Stomach (tissue), 8 donors: ENCODE measurements at regions not wholly inside any gene's neighbourhood (a gene's known extent, or its start where the extent isn't known, plus 50 kb on each side); places are given as distances from the start of the nearest gene placed in this dataset.
"Not testable (repeated sequence)": the region's sequence is repeated elsewhere in the genome, so short reads cannot be mapped to it uniquely, and the experiment has no call there.

Source experiments
- DNase-seq, 2 donors: peaks; one replicate each; pipeline versions ENCODE4 v3.0.0 to v3.0.0-alpha.2; 2013 to 2019
- H3K27ac ChIP-seq, 5 donors: fragments of 200-600 bp in 4 of 5; sonication (generic) in 4 of 5; one replicate each; pipeline ENCODE4 v1.5.1; 2013 to 2019; ENCODE audit warnings: mild to moderate bottlenecking in 1 of 5, moderate library complexity in 1 of 5
- H3K27me3 ChIP-seq, 3 donors: fragments of 200-600 bp; sonication (generic); one replicate each; pipeline ENCODE4 v1.5.1; 2017 to 2019; ENCODE audit warnings: mixed run types in 1 of 3
- H3K36me3 ChIP-seq, 4 donors: fragments of 200-600 bp; sonication (generic); 1 replicate in 3 of 4; 2 replicates in 1 of 4; pipeline ENCODE4 v1.5.1; 2016 to 2019
- H3K4me1 ChIP-seq, 4 donors: fragments of 200-600 bp; sonication (generic); one replicate each; pipeline ENCODE4 v1.5.1; 2016 to 2019
- H3K4me3 ChIP-seq, 4 donors: fragments of 200-600 bp; sonication (generic) in 3 of 4; one replicate each; pipeline ENCODE4 v1.5.1; 2016 to 2019; ENCODE audit warnings: mild to moderate bottlenecking in 1 of 4
- H3K9me3 ChIP-seq, 4 donors: fragments of 200-600 bp; sonication (generic); one replicate each; pipeline ENCODE4 v1.5.1; 2016 to 2019
- EP300 ChIP-seq: sonication (generic); formaldehyde crosslinking; IDR thresholded peaks from one replicate; pipeline ENCODE4 v1.6.1; 2017; ENCODE audit warnings: antibody characterized with exemption
- POLR2A ChIP-seq, 4 donors: fragments of 450-650 bp; IDR thresholded peaks; one replicate each; pipeline ENCODE4 v1.6.1; 2016; ENCODE audit warnings: antibody characterized with exemption in 4 of 4, control low read depth in 2 of 4, mild to moderate bottlenecking in 1 of 4, moderate library complexity in 1 of 4
- POLR2AphosphoS5 ChIP-seq, 3 donors: sonication (generic); formaldehyde crosslinking; IDR thresholded peaks; one replicate each; pipeline ENCODE4 v1.6.1; 2016; ENCODE audit warnings: antibody characterized with exemption in 3 of 3
- WGBS, 5 donors: extraction: QIAGEN DNeasy Blood & Tissue Kit in 3 of 5; methylation state at CpG; one replicate each; pipeline versions ENCODE4 v1.1.5 to v1.1.7; 2013 to 2018; 5-methylcytosine and 5-hydroxymethylcytosine counted together
- intact Hi-C: fragments of 100-400 bp; cut with DNase I; formaldehyde crosslinking; loops from one replicate; pipeline ENCODE4 v1.15.1; 2023; ENCODE audit warnings: low total_unique reads
- TF ChIP-seq, protein P1 (sequence below), 7 experiments: fragments of 450-650 bp in 4 of 7; fragments of 200-600 bp in 3 of 7; sonication (generic) in 3 of 7; IDR thresholded peaks; one replicate each; pipeline ENCODE4 v1.5.1; 2016 to 2019; ENCODE audit warnings: antibody characterized with exemption in 7 of 7, control low read depth in 2 of 7, mild to moderate bottlenecking in 1 of 7
- donor health status: healthy with polysubstance abuse.
- donor health status: Bipolar disorder and iron deficiency.
- donor health status: healthy.

DNA sequence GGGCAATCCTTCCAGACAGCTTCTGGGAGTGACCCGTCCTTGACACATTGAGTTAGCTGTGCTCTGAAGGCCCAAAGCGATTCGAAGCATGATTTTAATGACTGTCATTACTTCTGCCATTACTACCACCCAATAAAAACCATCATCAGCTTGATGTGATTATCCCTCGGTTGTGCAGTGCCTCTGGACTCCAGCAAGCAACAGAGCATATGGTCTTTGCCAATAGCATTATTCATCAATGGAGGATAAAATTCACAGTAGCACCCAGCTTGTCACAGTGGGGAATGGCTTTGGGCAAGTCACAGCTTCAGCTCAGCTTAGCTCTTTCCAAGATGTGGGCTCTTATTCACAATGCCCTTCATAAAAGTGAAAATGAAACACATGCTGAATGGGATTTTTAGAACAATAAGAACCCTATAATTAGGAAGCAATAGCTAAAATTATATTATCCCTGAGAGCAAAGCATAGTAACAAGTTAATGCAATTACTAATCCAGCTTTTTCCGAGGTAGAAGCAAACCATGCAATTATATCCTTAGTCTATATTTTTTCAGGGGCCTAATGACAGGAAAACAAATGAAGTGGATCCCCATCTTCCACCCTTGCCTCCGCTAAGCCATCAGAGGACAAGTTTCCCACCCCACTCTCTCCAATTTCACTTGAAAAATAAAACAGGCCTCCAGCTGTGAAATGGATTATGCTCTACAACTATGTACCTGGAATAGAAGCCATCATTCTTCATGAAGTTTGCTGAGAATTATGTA, 163.0 kb upstream of the EEA1 start:
- Histone ChIP-seq H3K4me3 (no peak overlapping the region), H3K4me1 (no peaks in the 10 kb centered on the region), H3K36me3 (no peaks in the 10 kb centered on the region), H3K27me3 (no peaks in the 10 kb centered on the region), H3K9me3 (no peaks in the 10 kb centered on the region), H3K27ac (no peak overlapping the region)
- TF ChIP-seq POLR2A (IDR thresholded peaks at IDR 0.05) (no peak), POLR2AphosphoS5 (IDR thresholded peaks at IDR 0.05) (no peak), EP300 (no peak)
- TF ChIP-seq, protein P1, sequence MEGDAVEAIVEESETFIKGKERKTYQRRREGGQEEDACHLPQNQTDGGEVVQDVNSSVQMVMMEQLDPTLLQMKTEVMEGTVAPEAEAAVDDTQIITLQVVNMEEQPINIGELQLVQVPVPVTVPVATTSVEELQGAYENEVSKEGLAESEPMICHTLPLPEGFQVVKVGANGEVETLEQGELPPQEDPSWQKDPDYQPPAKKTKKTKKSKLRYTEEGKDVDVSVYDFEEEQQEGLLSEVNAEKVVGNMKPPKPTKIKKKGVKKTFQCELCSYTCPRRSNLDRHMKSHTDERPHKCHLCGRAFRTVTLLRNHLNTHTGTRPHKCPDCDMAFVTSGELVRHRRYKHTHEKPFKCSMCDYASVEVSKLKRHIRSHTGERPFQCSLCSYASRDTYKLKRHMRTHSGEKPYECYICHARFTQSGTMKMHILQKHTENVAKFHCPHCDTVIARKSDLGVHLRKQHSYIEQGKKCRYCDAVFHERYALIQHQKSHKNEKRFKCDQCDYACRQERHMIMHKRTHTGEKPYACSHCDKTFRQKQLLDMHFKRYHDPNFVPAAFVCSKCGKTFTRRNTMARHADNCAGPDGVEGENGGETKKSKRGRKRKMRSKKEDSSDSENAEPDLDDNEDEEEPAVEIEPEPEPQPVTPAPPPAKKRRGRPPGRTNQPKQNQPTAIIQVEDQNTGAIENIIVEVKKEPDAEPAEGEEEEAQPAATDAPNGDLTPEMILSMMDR (IDR thresholded peaks at IDR 0.05), result no peak
- WGBS, 5 donors, result 84 to 97% (median 93%) methylated on average over 6 of the region's 6 CpGs
- DNase-seq, result no peak
- intact Hi-C loops, result no loop called here

DNA sequence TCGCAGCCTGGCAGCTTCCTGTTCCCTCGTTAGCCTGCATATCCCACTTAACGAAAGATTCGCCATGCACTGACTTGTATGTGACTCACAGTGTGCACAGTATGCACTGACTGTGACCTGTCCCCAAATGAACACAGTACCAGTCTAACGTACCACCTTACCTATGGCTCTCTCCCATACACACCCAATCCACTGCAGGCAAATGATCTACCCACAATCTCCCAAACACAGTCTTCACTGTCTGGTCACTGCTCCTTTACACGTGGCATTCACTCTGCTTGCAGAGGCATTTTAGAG, 163.5 kb upstream of the EEA1 start:
- 80 to 95% (median 92%) methylated on average over 6 of the region's 6 CpGs for WGBS, 5 donors
- intact Hi-C loops, result no loop called here
- Histone ChIP-seq H3K4me1 (no peaks in the 10 kb centered on the region), H3K9me3 (no peaks in the 10 kb centered on the region), H3K36me3 (no peaks in the 10 kb centered on the region), H3K27ac (no peak overlapping the region), H3K4me3 (no peak overlapping the region), H3K27me3 (no peaks in the 10 kb centered on the region)
- TF ChIP-seq POLR2AphosphoS5 (IDR thresholded peaks at IDR 0.05) (no peak), POLR2A (IDR thresholded peaks at IDR 0.05) (no peak), EP300 (no peak)
- TF ChIP-seq, protein P1 (IDR thresholded peaks at IDR 0.05), result no peak
- no peak for DNase-seq

DNA sequence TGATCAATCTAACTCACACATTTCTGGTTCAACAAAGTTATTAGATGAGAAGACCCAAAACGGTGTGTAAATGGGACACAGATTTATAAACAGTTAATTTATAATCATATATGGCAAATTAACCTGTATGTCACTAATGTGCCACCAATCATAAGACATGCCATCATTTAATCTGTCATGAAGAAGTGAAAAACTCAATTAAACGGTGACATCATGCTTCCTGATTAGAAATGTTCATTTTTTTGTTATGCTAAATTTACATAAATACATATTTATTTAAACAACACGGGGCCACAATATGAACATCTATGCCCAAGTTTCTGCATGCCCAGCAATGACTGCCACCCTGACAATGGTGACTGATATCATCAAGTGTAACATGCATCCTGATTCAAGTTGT, 164.1 kb upstream of the EEA1 start:
- no peaks in the 10 kb centered on the region for H3K27me3 ChIP-seq
- no peak for DNase-seq
- no peak for TF ChIP-seq POLR2AphosphoS5 (IDR thresholded peaks at IDR 0.05)
- intact Hi-C loops, result no loop called here
- H3K4me3 ChIP-seq, result no peak overlapping the region
- no peaks in the 10 kb centered on the region for H3K9me3 ChIP-seq
- no peak overlapping the region for H3K27ac ChIP-seq
- no peaks in the 10 kb centered on the region for H3K4me1 ChIP-seq
- no peaks in the 10 kb centered on the region for H3K36me3 ChIP-seq
- 77 to 87% (median 86%) methylated on average over 3 of the region's 3 CpGs for WGBS, 5 donors

DNA sequence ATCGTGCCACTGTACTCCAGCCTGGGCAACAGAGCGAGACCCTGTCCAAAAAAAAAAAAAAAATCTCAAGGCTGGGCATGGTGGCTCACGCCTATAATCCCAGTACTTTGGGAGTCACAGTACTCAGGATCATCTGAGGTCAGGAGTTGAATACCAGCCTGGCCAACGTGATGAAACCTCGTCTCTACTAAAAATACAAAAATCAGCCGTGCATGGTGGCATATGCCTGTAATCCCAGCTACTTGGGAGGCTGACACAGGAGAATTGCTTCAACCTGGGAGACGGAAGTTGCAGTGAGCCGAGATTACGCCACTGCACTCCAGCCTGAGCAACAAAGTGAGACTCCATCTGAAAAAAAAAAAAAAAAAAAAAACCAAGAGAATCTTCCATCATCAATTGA, 165.1 kb upstream of the EEA1 start:
- 80 to 93% (median 91%) methylated on average over 9 of the region's 9 CpGs for WGBS, 5 donors
- H3K27me3 ChIP-seq, H3K9me3 ChIP-seq, H3K27ac ChIP-seq, H3K36me3 ChIP-seq, H3K4me3 ChIP-seq, DNase-seq, intact Hi-C loops, H3K4me1 ChIP-seq: not testable (repeated sequence)

DNA sequence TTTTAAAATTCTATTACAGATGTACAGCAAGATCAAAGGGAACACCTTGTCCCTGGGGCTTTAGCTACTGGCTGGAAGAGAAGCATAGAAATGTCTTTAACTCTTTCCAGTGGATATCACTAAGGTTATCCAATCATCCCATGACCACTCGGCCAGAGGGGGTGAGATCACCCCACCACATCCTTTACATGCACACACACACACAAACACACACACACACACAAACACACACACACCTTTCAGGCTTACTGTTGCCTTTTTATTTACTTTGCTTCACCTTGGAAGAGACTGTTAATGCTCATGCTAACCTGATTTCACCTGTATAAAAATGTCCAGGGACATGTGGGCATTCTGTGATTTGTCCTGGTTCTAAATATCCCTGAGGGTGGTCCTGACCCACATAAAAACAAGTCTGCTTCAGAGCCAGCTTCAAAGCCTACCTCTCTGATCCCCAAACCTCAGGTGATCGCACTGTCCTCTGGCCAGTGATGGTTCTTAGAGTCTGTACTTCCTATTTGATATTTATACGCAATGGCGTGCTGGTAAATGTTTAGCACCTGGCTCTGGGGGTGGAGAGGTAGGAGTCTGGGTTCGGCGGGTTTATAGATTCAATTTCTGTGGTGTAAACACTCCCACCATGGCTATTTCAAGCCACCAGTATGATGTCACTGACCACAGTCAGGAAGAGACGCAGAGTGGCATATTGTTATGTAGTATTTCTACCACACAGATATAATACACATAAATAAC, 166.1 kb upstream of the EEA1 start:
- no peak for DNase-seq
- no peaks in the 10 kb centered on the region for H3K36me3 ChIP-seq
- H3K27me3 ChIP-seq, result no peaks in the 10 kb centered on the region
- no peaks in the 10 kb centered on the region for H3K9me3 ChIP-seq
- TF ChIP-seq, protein P1 (IDR thresholded peaks at IDR 0.05), result no peak
- TF ChIP-seq POLR2AphosphoS5 (IDR thresholded peaks at IDR 0.05) (no peak), POLR2A (IDR thresholded peaks at IDR 0.05) (no peak), EP300 (no peak)
- 70 to 84% (median 78%) methylated on average over 7 of the region's 7 CpGs for WGBS, 5 donors
- intact Hi-C loops, result no loop called here
- H3K4me3 ChIP-seq, result no peak overlapping the region
- peaks cover 0 to 3% (median 0%) of the 10 kb centered on the region in 4 donors for H3K4me1 ChIP-seq
- H3K27ac ChIP-seq, result no peak overlapping the region
